Omental fat pad (tissue), 3 donors: ENCODE measurements at regions not wholly inside any gene's neighbourhood (a gene's known extent, or its start where the extent isn't known, plus 50 kb on each side); places are given as distances from the start of the nearest gene placed in this dataset.
"Not testable (repeated sequence)": the region's sequence is repeated elsewhere in the genome, so short reads cannot be mapped to it uniquely, and the experiment has no call there.

Experiments
- ATAC-seq: fragments of 150-250 bp; one replicate; pipeline ENCODE4 v1.9.1; 2016; ENCODE audit warnings: mild to moderate bottlenecking, moderate library complexity; ENCODE audit not compliant: low FRiP score
- DNase-seq: peaks from one replicate; pipeline ENCODE4 v3.0.0-alpha.2; 2019; ENCODE audit warnings: low spot score
- CTCF ChIP-seq, 3 donors: fragments of 450-650 bp; IDR thresholded peaks; one replicate each; pipeline ENCODE4 v1.5.1; 2016 to 2017; ENCODE audit warnings: antibody characterized with exemption in 3 of 3, mild to moderate bottlenecking in 3 of 3, moderate library complexity in 2 of 3

DNA sequence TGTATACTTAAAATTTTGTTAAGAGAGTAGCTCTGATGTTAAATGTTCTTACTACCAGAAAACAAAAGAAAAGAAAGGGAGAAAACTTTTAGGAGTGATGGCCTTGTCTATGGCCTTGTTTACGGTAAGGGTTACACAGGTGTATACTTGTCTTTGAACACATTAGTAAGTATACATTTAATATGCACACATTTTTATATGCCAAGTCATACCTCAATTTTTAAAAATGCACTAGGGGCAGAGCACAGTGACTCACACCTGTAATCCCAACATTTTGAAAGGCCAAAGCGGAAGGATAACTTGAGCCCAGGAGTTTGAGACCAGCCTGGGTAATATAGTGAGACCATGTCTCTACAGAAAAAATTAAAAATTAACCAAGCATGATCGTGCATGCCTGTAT is 166.7 kb upstream of the SNX2 start:
- no peak for ATAC-seq
- DNase-seq, result no peak
- no peak for TF ChIP-seq CTCF (IDR thresholded peaks at IDR 0.05)

- DNase-seq (no peak), ATAC-seq (no peak)
- TF ChIP-seq CTCF (IDR thresholded peaks at IDR 0.05), result no peak
Observed at GRCh38 chr5:122611406-122611805, 163.5 kb upstream of the SNX2 start.

DNA sequence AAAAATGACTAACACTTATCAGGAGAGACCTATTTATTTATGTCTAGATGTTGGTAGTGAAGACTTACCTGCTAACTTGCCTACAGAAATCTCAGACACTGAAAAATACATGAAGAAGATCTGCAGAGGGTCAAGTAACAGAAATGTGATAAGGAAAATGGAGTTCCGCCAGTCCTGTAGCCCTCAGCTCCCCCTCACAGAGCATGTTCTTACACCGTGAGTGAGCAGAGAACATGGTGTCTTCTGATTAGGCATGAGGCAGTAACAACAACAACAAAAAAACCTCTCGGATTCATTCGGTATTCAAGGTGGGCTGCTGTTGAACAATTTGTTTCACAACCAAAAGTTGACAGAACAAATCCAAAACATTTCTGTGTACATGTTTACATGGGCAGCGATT is 162.0 kb upstream of the SNX2 start:
- no peak for ATAC-seq
- TF ChIP-seq CTCF (IDR thresholded peaks at IDR 0.05), result no peak
- no peak for DNase-seq

GRCh38 chr5:122615146-122615545 is 159.7 kb upstream of the SNX2 start:
- DNase-seq (no peak), ATAC-seq (no peak)
- TF ChIP-seq CTCF (IDR thresholded peaks at IDR 0.05), result no peak

DNA sequence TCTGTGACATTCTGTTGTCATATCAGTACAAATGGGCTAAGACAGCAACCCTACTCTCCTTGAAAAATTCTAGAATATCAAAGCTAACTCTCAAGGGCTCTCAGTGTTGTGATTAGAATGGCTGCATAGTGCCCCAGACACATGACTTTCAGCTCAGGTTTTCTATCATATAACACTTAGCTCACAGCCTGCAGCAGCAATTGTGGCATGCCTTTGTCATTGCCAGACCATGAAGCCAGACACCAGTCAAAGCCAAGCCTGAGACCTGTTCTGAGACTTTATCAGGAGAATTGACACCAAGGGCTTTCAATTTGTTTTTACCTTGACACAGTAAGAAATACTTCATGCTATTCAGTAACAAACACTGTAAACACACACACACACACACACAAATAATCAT is 159.0 kb upstream of the SNX2 start:
- no peak for TF ChIP-seq CTCF (IDR thresholded peaks at IDR 0.05)
- DNase-seq, result no peak
- ATAC-seq, result no peak

- DNase-seq, ATAC-seq: not testable (repeated sequence)
Observed at GRCh38 chr5:122618046-122618445, 156.8 kb upstream of the SNX2 start.

DNA sequence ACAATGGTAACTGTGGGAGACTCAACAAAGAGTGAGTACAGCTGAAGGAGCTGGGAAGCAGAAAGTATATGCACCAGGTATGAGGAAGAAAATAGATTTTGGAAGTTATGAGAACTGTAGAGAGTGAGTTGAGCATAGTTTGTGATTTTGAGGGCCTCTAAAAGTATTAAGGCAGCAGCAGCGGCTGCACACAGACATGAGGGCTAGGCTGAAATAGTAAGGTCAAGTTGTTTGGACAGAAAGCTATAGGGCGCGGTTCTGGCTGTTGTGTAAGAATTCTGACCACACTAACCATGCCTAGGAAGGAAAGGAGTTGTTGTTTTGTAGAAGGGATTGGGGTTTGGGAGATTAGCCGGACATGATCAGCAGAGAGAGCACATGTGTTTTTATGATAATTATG is 154.1 kb upstream of the SNX2 start:
- DNase-seq, ATAC-seq: not testable (repeated sequence)

DNA sequence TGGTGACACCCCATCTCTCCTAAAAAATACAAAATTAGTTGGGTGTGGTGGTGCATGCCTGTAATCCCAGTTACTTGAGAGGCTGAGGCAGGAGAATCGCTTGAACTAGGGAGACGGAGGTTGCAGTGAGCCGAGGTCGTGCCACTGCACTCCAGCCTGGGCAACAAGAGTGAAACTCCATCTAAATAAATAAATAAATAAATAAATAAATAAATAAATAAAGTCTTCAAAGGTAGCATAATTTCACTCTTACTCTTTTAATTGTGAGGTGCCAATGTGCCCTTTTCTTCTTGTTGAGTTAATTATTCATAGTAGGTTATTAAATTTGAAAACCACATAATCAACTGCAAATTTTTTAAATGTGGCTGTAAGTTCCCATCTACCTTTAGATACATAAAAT is 146.2 kb upstream of the SNX2 start:
- DNase-seq, ATAC-seq: not testable (repeated sequence)

GRCh38 chr5:122629121-122629677 is 145.7 kb upstream of the SNX2 start:
- TF ChIP-seq CTCF (IDR thresholded peaks at IDR 0.05), result no peak
- ATAC-seq, result no peak
- DNase-seq, result no peak
